GM23248 (cell line): ENCODE measurements at regions not wholly inside any gene's neighbourhood (a gene's known extent, or its start where the extent isn't known, plus 50 kb on each side); places are given as distances from the start of the nearest gene placed in this dataset.

ENCODE experiments used
- DNase-seq: peaks from one replicate; pipeline ENCODE4 v3.0.0-alpha.2; 2015
- H2AFZ ChIP-seq: fragments of 200-600 bp; sonication (generic); 2 replicates; pipeline ENCODE4 v1.6.1; 2016; ENCODE audit warnings: antibody characterized with exemption
- H3F3A ChIP-seq: fragments of 200-600 bp; sonication (generic); 2 replicates; pipeline ENCODE4 v1.6.1; 2016; ENCODE audit warnings: mild to moderate bottlenecking, antibody characterized with exemption, mixed run types; ENCODE audit not compliant: insufficient read depth
- H3K27ac ChIP-seq: fragments of 200-600 bp; sonication (generic); 2 replicates; pipeline ENCODE4 v1.5.1; 2016; ENCODE audit warnings: mild to moderate bottlenecking
- H3K27me3 ChIP-seq: fragments of 200-600 bp; sonication (generic); replicated peaks from 2 replicates; pipeline ENCODE4 v1.6.1; 2016; ENCODE audit warnings: mild to moderate bottlenecking; ENCODE audit not compliant: insufficient read depth
- H3K36me3 ChIP-seq: fragments of 200-600 bp; sonication (generic); 2 replicates; pipeline ENCODE4 v1.6.1; 2016; ENCODE audit warnings: low read depth, mild to moderate bottlenecking
- H3K4me1 ChIP-seq: fragments of 200-600 bp; sonication (generic); 2 replicates; pipeline ENCODE4 v1.6.1; 2016; ENCODE audit warnings: mild to moderate bottlenecking; ENCODE audit not compliant: insufficient read depth
- H3K4me2 ChIP-seq: fragments of 200-600 bp; sonication (generic); one replicate; pipeline ENCODE4 v1.6.1; 2016; ENCODE audit warnings: mild to moderate bottlenecking; ENCODE audit not compliant: unreplicated experiment
- H3K4me3 ChIP-seq: fragments of 200-600 bp; sonication (generic); 2 replicates; pipeline ENCODE4 v1.5.1; 2016; ENCODE audit warnings: mild to moderate bottlenecking
- H3K79me2 ChIP-seq: fragments of 200-600 bp; sonication (generic); 2 replicates; pipeline ENCODE4 v1.6.1; 2016; ENCODE audit warnings: mild to moderate bottlenecking; ENCODE audit not compliant: insufficient read depth
- H3K9ac ChIP-seq: fragments of 200-600 bp; sonication (generic); 2 replicates; pipeline ENCODE4 v1.6.1; 2016; ENCODE audit warnings: mild to moderate bottlenecking
- H3K9me2 ChIP-seq: fragments of 200-600 bp; sonication (generic); 2 replicates; pipeline ENCODE4 v1.6.1; 2016; ENCODE audit warnings: mixed run types, mild to moderate bottlenecking, moderate library complexity; ENCODE audit not compliant: insufficient read depth
- H3K9me3 ChIP-seq: fragments of 200-600 bp; sonication (generic); one replicate; pipeline ENCODE4 v1.6.1; 2017; ENCODE audit warnings: low read depth
- H4K20me1 ChIP-seq: fragments of 200-600 bp; sonication (generic); 2 replicates; pipeline ENCODE4 v1.6.0; 2016; ENCODE audit not compliant: insufficient read depth
- EZH2 ChIP-seq: fragments of 200-600 bp; sonication (generic); IDR thresholded peaks from 2 replicates; pipeline ENCODE4 v1.6.1; 2018; ENCODE audit warnings: antibody characterized with exemption, mild to moderate bottlenecking; ENCODE audit not compliant: insufficient read depth, poor library complexity, severe bottlenecking
- EZH2phosphoT487 ChIP-seq: fragments of 200-600 bp; sonication (generic); IDR thresholded peaks from 2 replicates; pipeline ENCODE4 v1.6.1; 2018; ENCODE audit warnings: antibody characterized with exemption, moderate library complexity, mild to moderate bottlenecking, low read depth; ENCODE audit not compliant: insufficient read depth
- WGBS, 2 experiments: methylation state at CpG; one replicate each; pipeline ENCODE4 v1.1.6; 2015 to 2017; ENCODE audit warnings: low lambda C conversion rate in 2 of 2, low coverage in 1 of 2; ENCODE audit errors: missing lambda C conversion rate in 2 of 2; 5-methylcytosine and 5-hydroxymethylcytosine counted together
- in situ Hi-C: fragments of 300-500 bp; cut with MboI; formaldehyde crosslinking; loops from 2 replicates; pipeline ENCODE4 v1.15.0; 2020

DNA sequence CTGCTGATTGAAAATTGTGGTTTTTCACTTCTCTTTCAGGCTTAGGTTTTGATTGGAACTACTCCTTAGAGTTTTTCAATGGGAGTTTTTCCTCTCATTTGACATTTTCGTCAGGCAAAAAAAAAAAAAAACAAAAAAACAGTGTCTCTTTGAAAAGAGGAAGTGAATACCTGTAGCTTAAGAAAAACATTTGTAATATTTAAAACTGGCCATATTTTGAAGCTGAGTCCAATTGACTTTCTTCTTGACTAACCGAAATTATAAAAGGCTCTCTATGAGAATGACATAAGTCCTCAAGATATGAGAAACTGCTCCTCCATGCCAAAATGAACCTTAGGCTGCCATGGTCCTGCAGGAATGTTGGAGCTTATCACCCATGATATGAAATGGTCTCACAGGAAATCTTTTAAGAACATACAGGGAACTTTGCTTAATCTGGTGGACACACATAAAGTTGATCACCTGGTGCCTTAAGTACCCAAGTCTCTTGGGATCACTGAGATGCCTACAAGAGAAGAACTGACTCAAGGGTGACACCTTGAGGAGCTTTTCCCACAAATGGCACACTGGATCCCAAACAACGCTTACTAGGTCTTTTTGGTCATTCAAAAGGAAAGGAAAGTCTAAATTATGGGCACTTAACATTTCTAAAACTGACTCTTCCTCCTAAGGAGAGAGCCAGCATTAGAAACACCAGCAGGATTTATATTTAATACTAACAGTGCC lies 263.4 kb downstream of the CDC14C start:
- no peaks in the 10 kb centered on the region for H3K36me3 ChIP-seq
- no peaks in the 10 kb centered on the region for H4K20me1 ChIP-seq
- TF ChIP-seq EZH2: no peak
- TF ChIP-seq EZH2phosphoT487: no peak
- no peak overlapping the region for H2AFZ ChIP-seq
- H3K9me3 ChIP-seq: no peaks in the 10 kb centered on the region
- DNase-seq: no peak
- no peaks in the 10 kb centered on the region for H3F3A ChIP-seq
- H3K4me3 ChIP-seq: no peak overlapping the region
- H3K27me3 ChIP-seq: no peaks in the 10 kb centered on the region
- no peak overlapping the region for H3K27ac ChIP-seq
- in situ Hi-C loops: no loop called here
- no peaks in the 10 kb centered on the region for H3K4me1 ChIP-seq
- H3K9me2 ChIP-seq: no peaks in the 10 kb centered on the region
- no peak overlapping the region for H3K9ac ChIP-seq
- no peak overlapping the region for H3K4me2 ChIP-seq
- no peaks in the 10 kb centered on the region for H3K79me2 ChIP-seq
- WGBS, 2 experiments: 16 to 19% methylated on average over 3 of the region's 3 CpGs

DNA sequence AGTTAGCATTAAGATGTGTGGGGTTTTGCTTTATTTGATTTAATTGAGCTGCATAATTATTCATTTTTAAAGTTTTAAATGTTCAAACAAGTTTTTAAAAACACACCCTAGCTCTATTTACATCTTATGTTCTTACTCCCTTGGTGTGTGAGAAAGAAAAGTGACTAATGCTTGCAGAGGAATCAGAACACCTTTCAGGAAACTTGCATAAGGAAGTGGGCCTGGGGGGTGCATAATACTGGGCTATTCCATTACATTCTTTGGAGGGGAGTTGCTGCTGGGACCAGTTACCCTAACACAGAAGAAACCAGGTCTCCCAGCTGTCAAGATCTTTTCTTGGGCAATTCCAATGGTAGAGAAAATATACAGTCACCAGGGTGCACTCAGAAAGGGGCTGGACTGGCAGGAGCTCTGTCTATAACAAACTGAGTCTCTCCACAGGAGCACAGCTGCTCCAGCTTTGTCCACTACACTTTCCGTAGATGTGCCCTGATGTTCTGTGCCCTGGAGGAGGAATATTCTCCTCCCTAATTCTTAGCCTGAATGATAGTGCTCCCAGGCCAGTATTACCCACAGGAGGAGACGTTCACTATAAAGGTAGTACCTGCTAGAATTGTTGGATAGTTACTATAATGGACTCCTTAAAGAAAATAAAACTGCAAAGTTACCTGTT lies 304.2 kb downstream of the CDC14C start:
- TF ChIP-seq EZH2 (no peak), EZH2phosphoT487 (no peak)

DNA sequence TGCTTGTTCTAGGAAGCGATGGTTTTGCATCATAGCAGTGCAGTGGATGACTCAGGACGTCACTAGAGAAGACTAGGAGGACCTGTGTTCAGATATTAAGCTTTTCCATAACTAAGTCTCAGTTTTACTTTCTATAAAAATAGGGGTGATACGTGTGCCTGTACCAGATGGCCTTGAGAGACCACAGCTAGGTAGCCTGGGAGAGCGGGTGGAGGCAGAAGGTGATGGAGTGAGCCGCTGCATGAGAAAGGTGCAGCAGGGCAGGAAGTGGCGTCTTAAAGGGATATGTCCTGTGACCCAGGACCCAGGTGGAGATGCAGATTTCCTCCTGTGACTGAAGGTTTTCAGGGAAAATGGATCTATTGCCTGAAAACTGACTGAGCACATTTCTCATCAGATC lies 304.9 kb downstream of the CDC14C start:
- no peaks in the 10 kb centered on the region for H3K79me2 ChIP-seq
- TF ChIP-seq EZH2 (no peak), EZH2phosphoT487 (no peak)
- 7 to 9% methylated on average over 6 of the region's 6 CpGs for WGBS, 2 experiments
- H2AFZ ChIP-seq: no peak overlapping the region
- no peaks in the 10 kb centered on the region for H3K9me3 ChIP-seq
- no peak overlapping the region for H3K4me2 ChIP-seq
- H3K27me3 ChIP-seq: no peaks in the 10 kb centered on the region
- H3K4me3 ChIP-seq: no peak overlapping the region
- no peaks in the 10 kb centered on the region for H4K20me1 ChIP-seq
- H3K27ac ChIP-seq: no peak overlapping the region
- in situ Hi-C loops: no loop called here
- H3K36me3 ChIP-seq: no peaks in the 10 kb centered on the region
- no peaks in the 10 kb centered on the region for H3K4me1 ChIP-seq
- H3F3A ChIP-seq: no peaks in the 10 kb centered on the region
- H3K9me2 ChIP-seq: no peaks in the 10 kb centered on the region
- H3K9ac ChIP-seq: no peak overlapping the region
- DNase-seq: no peak

More for the DNA sequence above, 304.2 kb downstream of the CDC14C start:
- H3K27me3 ChIP-seq: no peaks in the 10 kb centered on the region
- DNase-seq: no peak
- no peaks in the 10 kb centered on the region for H3K4me1 ChIP-seq
- no peak overlapping the region for H3K4me3 ChIP-seq
- no peaks in the 10 kb centered on the region for H3K9me2 ChIP-seq
- H3K79me2 ChIP-seq: no peaks in the 10 kb centered on the region
- no peak overlapping the region for H3K9ac ChIP-seq
- H3K36me3 ChIP-seq: no peaks in the 10 kb centered on the region
- no peaks in the 10 kb centered on the region for H3F3A ChIP-seq
- H3K27ac ChIP-seq: no peak overlapping the region
- in situ Hi-C loops: no loop called here
- no peak overlapping the region for H3K4me2 ChIP-seq
- H3K9me3 ChIP-seq: no peaks in the 10 kb centered on the region
- no peaks in the 10 kb centered on the region for H4K20me1 ChIP-seq
- H2AFZ ChIP-seq: no peak overlapping the region
- WGBS, 2 experiments: 17 to 19% methylated on average over 2 of the region's 2 CpGs

DNA sequence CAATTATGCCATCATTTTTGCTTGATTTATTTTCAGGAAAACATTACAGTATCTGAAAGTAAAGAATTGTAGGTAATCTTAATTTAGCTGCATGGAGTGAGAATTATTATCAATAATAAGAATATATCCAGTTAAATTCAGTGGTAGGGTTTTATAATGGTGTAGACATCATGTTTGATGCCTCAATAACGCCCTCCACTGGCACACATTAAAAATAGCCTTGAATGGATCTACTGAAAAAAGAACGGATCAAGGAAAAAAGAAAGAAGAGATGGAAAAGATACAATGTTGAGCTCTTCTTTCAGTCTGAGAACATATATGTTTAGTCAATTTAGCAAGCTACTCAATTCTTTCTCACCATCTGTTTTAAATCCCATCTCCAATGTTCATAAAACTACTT lies 319.2 kb downstream of the CDC14C start:
- no peak overlapping the region for H3K4me2 ChIP-seq
- no peak for DNase-seq
- no peaks in the 10 kb centered on the region for H3K36me3 ChIP-seq
- in situ Hi-C loops: no loop called here
- TF ChIP-seq EZH2phosphoT487 (no peak), EZH2 (no peak)
- H3K9me3 ChIP-seq: no peaks in the 10 kb centered on the region
- no peaks in the 10 kb centered on the region for H3K79me2 ChIP-seq
- no peaks in the 10 kb centered on the region for H4K20me1 ChIP-seq
- H3K9ac ChIP-seq: no peak overlapping the region
- H2AFZ ChIP-seq: no peak overlapping the region
- no peaks in the 10 kb centered on the region for H3K4me1 ChIP-seq
- H3F3A ChIP-seq: no peaks in the 10 kb centered on the region
- no peak overlapping the region for H3K27ac ChIP-seq
- 0 to 4% methylated on average over 2 of the region's 2 CpGs for whole genome bisulfite sequencing, 2 experiments
- H3K9me2 ChIP-seq: no peaks in the 10 kb centered on the region
- no peak overlapping the region for H3K4me3 ChIP-seq
- no peaks in the 10 kb centered on the region for H3K27me3 ChIP-seq
